ENCODE measurements at regions not wholly inside any gene's neighbourhood (a gene's known extent, or its start where the extent isn't known, plus 50 kb on each side); places are given as distances from the start of the nearest gene placed in this dataset.

DNA sequence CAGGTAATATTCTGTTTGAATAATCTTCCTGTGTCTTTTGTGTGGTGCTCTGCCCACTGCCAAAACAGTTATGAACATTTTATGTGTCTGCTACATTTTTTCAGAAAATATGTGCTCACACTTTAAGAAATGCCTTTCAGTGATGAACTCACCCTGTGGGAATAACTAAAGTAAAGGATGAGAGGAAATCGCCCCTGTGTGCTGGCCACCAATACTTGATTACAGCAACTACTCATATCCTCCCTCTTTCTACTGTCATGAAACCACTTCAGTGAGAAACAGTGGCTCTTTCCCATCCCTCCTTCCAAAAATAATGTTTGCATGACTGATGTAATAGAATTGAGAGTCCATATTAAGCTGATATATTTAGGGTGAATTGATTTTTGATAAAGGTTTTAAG, 900.9 kb downstream of the RAB28 start:
- Histone ChIP-seq H3K4me1 (no peaks in the 10 kb centered on the region), H3K4me3 (no peak overlapping the region), H3K27me3 (no peaks in the 10 kb centered on the region), H3K27ac (no peak overlapping the region), H3K9me3 (no peaks in the 10 kb centered on the region), H3K36me3 (no peaks in the 10 kb centered on the region)
- no peak for DNase-seq
- TF ChIP-seq EP300 (IDR thresholded peaks at IDR 0.05) (no peak), POLR2AphosphoS5 (IDR thresholded peaks at IDR 0.05) (no peak), POLR2A (IDR thresholded peaks at IDR 0.05) (no peak)
- TF ChIP-seq, protein P1, sequence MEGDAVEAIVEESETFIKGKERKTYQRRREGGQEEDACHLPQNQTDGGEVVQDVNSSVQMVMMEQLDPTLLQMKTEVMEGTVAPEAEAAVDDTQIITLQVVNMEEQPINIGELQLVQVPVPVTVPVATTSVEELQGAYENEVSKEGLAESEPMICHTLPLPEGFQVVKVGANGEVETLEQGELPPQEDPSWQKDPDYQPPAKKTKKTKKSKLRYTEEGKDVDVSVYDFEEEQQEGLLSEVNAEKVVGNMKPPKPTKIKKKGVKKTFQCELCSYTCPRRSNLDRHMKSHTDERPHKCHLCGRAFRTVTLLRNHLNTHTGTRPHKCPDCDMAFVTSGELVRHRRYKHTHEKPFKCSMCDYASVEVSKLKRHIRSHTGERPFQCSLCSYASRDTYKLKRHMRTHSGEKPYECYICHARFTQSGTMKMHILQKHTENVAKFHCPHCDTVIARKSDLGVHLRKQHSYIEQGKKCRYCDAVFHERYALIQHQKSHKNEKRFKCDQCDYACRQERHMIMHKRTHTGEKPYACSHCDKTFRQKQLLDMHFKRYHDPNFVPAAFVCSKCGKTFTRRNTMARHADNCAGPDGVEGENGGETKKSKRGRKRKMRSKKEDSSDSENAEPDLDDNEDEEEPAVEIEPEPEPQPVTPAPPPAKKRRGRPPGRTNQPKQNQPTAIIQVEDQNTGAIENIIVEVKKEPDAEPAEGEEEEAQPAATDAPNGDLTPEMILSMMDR (IDR thresholded peaks at IDR 0.05), result no peak
- 77 to 82% methylated on average over 1 of the region's 1 CpG for WGBS, 2 donors
- intact Hi-C loops (cut with DNase I), result no loop called here

DNA sequence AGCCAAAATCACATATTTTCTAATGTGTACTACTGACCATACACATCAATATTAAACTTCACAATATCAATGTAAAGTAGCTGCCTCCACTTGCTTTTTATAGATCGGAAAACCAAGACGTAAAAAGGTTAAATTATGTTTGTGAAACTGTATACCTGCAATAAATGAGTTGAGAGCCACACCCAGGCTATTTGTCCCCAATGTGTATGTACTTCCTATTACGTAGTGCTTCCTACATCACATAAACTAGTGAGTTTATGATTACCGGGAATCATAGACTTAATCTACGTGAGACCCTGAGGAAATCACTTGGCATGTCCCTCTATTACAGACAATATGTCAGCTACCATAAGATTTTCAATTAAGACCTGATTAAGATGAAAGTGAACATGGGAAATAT, 903.4 kb downstream of the RAB28 start:
- H3K4me1 ChIP-seq, result no peaks in the 10 kb centered on the region
- intact Hi-C loops (cut with DNase I), result no loop called here
- no peak overlapping the region for H3K27ac ChIP-seq
- no peaks in the 10 kb centered on the region for H3K27me3 ChIP-seq
- no peaks in the 10 kb centered on the region for H3K9me3 ChIP-seq
- no peak for DNase-seq
- no peak overlapping the region for H3K4me3 ChIP-seq
- TF ChIP-seq EP300 (IDR thresholded peaks at IDR 0.05), result no peak
- TF ChIP-seq, protein P1 (IDR thresholded peaks at IDR 0.05), result no peak
- TF ChIP-seq POLR2AphosphoS5 (IDR thresholded peaks at IDR 0.05), result no peak
- TF ChIP-seq POLR2A (IDR thresholded peaks at IDR 0.05), result no peak
- 21 to 71% methylated on average over 5 of the region's 5 CpGs for WGBS, 2 donors
- no peaks in the 10 kb centered on the region for H3K36me3 ChIP-seq

DNA sequence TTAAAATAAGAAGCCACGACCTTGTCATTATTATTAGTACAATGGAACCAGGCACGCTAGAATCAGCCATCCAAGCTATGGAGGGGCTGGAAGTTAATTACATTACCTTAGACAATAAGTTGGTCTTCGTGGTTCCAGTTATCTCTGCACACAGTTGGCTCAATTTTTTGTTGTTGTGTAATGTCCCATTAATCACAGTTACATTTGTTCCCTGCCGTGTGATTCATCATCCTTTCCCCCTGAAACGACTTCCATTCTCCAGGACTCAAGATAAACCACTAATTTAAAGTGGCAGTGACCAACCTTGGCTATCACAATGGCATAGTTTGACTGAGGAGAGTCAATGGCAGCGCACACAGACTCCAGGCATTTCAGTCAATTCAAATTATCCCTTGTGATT, 905.0 kb downstream of the RAB28 start:
- H3K36me3 ChIP-seq, result no peaks in the 10 kb centered on the region
- intact Hi-C loops (cut with DNase I), result no loop called here
- no peak overlapping the region for H3K4me3 ChIP-seq
- H3K27ac ChIP-seq, result no peak overlapping the region
- H3K27me3 ChIP-seq, result no peaks in the 10 kb centered on the region
- DNase-seq, result no peak
- no peaks in the 10 kb centered on the region for H3K4me1 ChIP-seq
- H3K9me3 ChIP-seq, result no peaks in the 10 kb centered on the region
- WGBS, 2 donors, result 50 to 70% methylated on average over 6 of the region's 6 CpGs
- TF ChIP-seq POLR2A (IDR thresholded peaks at IDR 0.05) (no peak), EP300 (IDR thresholded peaks at IDR 0.05) (no peak), POLR2AphosphoS5 (IDR thresholded peaks at IDR 0.05) (no peak)
- TF ChIP-seq, protein P1 (IDR thresholded peaks at IDR 0.05), result no peak

DNA sequence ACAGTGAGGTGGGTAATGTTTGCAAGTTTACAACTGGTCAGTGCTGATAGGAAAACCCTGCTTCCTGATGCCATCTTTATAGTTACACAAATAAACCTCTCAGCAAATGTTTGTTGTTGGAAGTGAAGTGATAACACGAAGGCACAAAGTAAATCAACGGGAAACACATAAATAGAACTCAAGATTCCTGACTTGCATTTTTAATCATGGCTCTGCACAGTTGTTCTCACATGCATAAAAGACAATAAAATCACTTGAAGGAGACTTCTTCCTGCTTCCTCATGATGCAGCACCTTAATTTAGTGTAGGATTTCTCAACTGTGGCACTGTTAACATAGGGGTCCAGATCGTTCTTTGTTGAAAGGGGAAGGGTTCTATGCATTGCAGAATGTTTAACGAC, 907.7 kb downstream of the RAB28 start:
- no peak for TF ChIP-seq POLR2AphosphoS5 (IDR thresholded peaks at IDR 0.05)
- WGBS, 2 donors, result 16 to 23% methylated on average over 4 of the region's 4 CpGs
- DNase-seq, result no peak
- Histone ChIP-seq H3K9me3 (no peaks in the 10 kb centered on the region), H3K36me3 (no peaks in the 10 kb centered on the region), H3K27ac (no peak overlapping the region), H3K4me1 (no peaks in the 10 kb centered on the region), H3K4me3 (no peak overlapping the region), H3K27me3 (no peaks in the 10 kb centered on the region)
- intact Hi-C loops (cut with DNase I), result no loop called here

DNA sequence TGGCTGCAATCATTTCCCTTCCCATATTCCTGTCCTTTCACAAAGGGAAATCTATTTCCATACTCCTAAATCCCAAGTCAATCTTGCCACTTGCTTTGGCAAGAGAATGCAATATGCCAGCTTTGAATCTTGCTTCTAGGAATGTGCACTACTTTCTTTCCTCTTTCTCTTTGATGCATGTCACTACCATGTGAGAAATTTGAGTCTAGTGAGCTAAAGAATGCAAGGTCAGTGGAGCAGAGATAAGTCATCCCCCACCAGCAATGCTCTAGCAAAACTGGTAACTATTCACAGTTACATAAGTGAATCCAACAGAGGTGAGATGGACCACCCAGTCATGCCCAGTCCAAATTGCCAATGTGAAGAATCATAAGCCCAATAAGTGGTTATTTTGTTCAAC, 910.4 kb downstream of the RAB28 start:
- H3K27ac ChIP-seq, result no peak overlapping the region
- no peak overlapping the region for H3K4me3 ChIP-seq
- no peaks in the 10 kb centered on the region for H3K27me3 ChIP-seq
- no peaks in the 10 kb centered on the region for H3K36me3 ChIP-seq
- DNase-seq, result no peak
- H3K9me3 ChIP-seq, result no peaks in the 10 kb centered on the region
- H3K4me1 ChIP-seq, result no peaks in the 10 kb centered on the region
- intact Hi-C loops (cut with DNase I), result no loop called here
- TF ChIP-seq POLR2A (IDR thresholded peaks at IDR 0.05), result no peak
- TF ChIP-seq EP300 (IDR thresholded peaks at IDR 0.05), result no peak
- TF ChIP-seq, protein P1 (IDR thresholded peaks at IDR 0.05), result no peak
- no peak for TF ChIP-seq POLR2AphosphoS5 (IDR thresholded peaks at IDR 0.05)

All from sigmoid colon (tissue), 6 donors.